OCI-LY1 (cell line): ENCODE measurements at regions not wholly inside any gene's neighbourhood (a gene's known extent, or its start where the extent isn't known, plus 50 kb on each side); places are given as distances from the start of the nearest gene placed in this dataset.

Experiments
- EZH2 ChIP-seq: fragments of 200-600 bp; sonication (generic), shearing (Covaris generic); IDR thresholded peaks from 2 replicates; pipeline ENCODE4 v1.8.0; 2017; ENCODE audit warnings: borderline replicate concordance, mixed run types, mild to moderate bottlenecking, antibody characterized with exemption, low read length, moderate library complexity, mixed read lengths
- TF ChIP-seq, protein P1 (sequence below): fragments of 200-600 bp; sonication (generic), shearing (Covaris generic); IDR thresholded peaks from 2 replicates; pipeline ENCODE4 v1.5.1; 2017; ENCODE audit warnings: mild to moderate bottlenecking, antibody characterized with exemption, low read length, moderate library complexity, mixed read lengths

- TF ChIP-seq, protein P1, sequence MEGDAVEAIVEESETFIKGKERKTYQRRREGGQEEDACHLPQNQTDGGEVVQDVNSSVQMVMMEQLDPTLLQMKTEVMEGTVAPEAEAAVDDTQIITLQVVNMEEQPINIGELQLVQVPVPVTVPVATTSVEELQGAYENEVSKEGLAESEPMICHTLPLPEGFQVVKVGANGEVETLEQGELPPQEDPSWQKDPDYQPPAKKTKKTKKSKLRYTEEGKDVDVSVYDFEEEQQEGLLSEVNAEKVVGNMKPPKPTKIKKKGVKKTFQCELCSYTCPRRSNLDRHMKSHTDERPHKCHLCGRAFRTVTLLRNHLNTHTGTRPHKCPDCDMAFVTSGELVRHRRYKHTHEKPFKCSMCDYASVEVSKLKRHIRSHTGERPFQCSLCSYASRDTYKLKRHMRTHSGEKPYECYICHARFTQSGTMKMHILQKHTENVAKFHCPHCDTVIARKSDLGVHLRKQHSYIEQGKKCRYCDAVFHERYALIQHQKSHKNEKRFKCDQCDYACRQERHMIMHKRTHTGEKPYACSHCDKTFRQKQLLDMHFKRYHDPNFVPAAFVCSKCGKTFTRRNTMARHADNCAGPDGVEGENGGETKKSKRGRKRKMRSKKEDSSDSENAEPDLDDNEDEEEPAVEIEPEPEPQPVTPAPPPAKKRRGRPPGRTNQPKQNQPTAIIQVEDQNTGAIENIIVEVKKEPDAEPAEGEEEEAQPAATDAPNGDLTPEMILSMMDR = no peak
- TF ChIP-seq EZH2 = no peak
Measured at GRCh38 chr6:150491131-150491810, 108.4 kb upstream of the PLEKHG1 start.
